GM12878 (cell line): ENCODE measurements at regions not wholly inside any gene's neighbourhood (a gene's known extent, or its start where the extent isn't known, plus 50 kb on each side); places are given as distances from the start of the nearest gene placed in this dataset.

ENCODE experiments used
- ATAC-seq: fragments of 200-7000 bp; cut with Tn5 transposase; 3 replicates; pipeline ENCODE4 v1.9.1; 2020; ENCODE audit warnings: mild to moderate bottlenecking, moderate library complexity
- BruUV-seq: library from RNA; stranded (reverse); fragments of 400-500 nt; replicated peaks from 2 replicates; lab custom pipeline; 2021; lab: Mats Ljungman, UMichigan
- CTCF ChIA-PET: fragments of 300-600 bp; sonication (Branson Sonifier 250); formaldehyde crosslinking; extraction: SDS; loops from one replicate; lab custom pipeline; 2021; ENCODE audit warnings: inconsistent platforms; lab: Yijun Ruan, JAX
- POLR2A ChIA-PET: fragments of 350-600 bp; formaldehyde crosslinking; extraction: SDS; loops from one replicate; lab custom pipeline; 2021; ENCODE audit warnings: inconsistent platforms; lab: Charles Lee
- RAD21 ChIA-PET: fragments of 300-600 bp; sonication (Branson Sonifier 250); formaldehyde crosslinking; loops from one replicate; lab custom pipeline; 2023; ENCODE audit warnings: antibody characterized with exemption; ENCODE audit not compliant: unreplicated experiment; lab: Charles Lee
- SMC1A ChIA-PET: fragments of 300-600 bp; sonication (Branson Sonifier 250); formaldehyde crosslinking; loops from one replicate; lab custom pipeline; 2023; ENCODE audit not compliant: unreplicated experiment, uncharacterized antibody; lab: Charles Lee
- DNase-seq: peaks from one replicate; pipeline ENCODE4 v3.0.0-alpha.2; 2011; ENCODE audit warnings: low read depth, low spot score
- FAIRE-seq: peaks from 3 replicates; lab custom pipeline; 2011; peaks lifted over from hg19 to GRCh38; lab: Jason Lieb, UNC
- H2AFZ ChIP-seq: 2 replicates; pipeline ENCODE4 v1.6.0; 2011; ENCODE audit warnings: low read depth, low read length, control low read depth; ENCODE audit not compliant: control insufficient read depth
- H3K27ac ChIP-seq: 2 replicates; pipeline ENCODE4 v1.5.1; 2011; ENCODE audit warnings: control low read depth; ENCODE audit not compliant: control insufficient read depth, insufficient read depth
- H3K27me3 ChIP-seq, 2 experiments: replicated peaks in 1 of 2; 2 replicates each; pipeline versions ENCODE4 v1.6.0 to v1.6.1; 2011; ENCODE audit warnings: low read length in 1 of 2; ENCODE audit not compliant: control insufficient read depth in 2 of 2, insufficient read depth in 2 of 2
- H3K36me3 ChIP-seq, 2 experiments: 2 replicates each; pipeline ENCODE4 v1.5.1; 2011; ENCODE audit warnings: low read length in 1 of 2; ENCODE audit not compliant: control insufficient read depth in 2 of 2, insufficient read depth in 2 of 2
- H3K4me1 ChIP-seq: 2 replicates; pipeline ENCODE4 v1.6.1; 2011; ENCODE audit warnings: mild to moderate bottlenecking, low read length, moderate library complexity, mixed read lengths; ENCODE audit not compliant: control insufficient read depth, insufficient read depth
- H3K4me2 ChIP-seq: 2 replicates; pipeline ENCODE4 v1.6.0; 2011; ENCODE audit warnings: control low read depth; ENCODE audit not compliant: control insufficient read depth, insufficient read depth
- H3K4me3 ChIP-seq: fragments of 200-600 bp; sonication (generic); 2 replicates; pipeline ENCODE4 v1.5.1; 2016
- H3K79me2 ChIP-seq: 2 replicates; pipeline ENCODE4 v1.6.0; 2011; ENCODE audit warnings: low read length; ENCODE audit not compliant: control insufficient read depth, insufficient read depth
- H3K9ac ChIP-seq: 2 replicates; pipeline ENCODE4 v1.8.0; 2011; ENCODE audit warnings: low read length, control low read depth, mixed read lengths; ENCODE audit not compliant: control insufficient read depth, insufficient read depth
- H3K9me3 ChIP-seq: replicated peaks from 3 replicates; pipeline ENCODE4 v1.5.1; 2011; ENCODE audit warnings: mild to moderate bottlenecking, low read length; ENCODE audit not compliant: control insufficient read depth, insufficient read depth
- H4K20me1 ChIP-seq: 2 replicates; pipeline ENCODE4 v1.6.0; 2011; ENCODE audit not compliant: control insufficient read depth, insufficient read depth
- ATF3 ChIP-seq: IDR thresholded peaks from 2 replicates; pipeline ENCODE4 v1.6.1; 2011; ENCODE audit warnings: low read depth, mild to moderate bottlenecking, low read length, moderate library complexity, borderline replicate concordance; ENCODE audit errors: extremely low read depth
- CHD4 ChIP-seq: fragments of 200-600 bp; sonication (generic); IDR thresholded peaks from 2 replicates; pipeline ENCODE4 v1.6.1; 2016; ENCODE audit warnings: mild to moderate bottlenecking
- ETV6 ChIP-seq, 2 experiments: fragments of 450-650 bp in 1 of 2; IDR thresholded peaks in 1 of 2; conservative IDR thresholded peaks in 1 of 2; 2 replicates each; pipeline ENCODE4 v1.6.1; 2014; ENCODE audit warnings: antibody characterized with exemption in 1 of 2, borderline replicate concordance in 1 of 2, low read depth in 1 of 2, mild to moderate bottlenecking in 1 of 2, moderate library complexity in 1 of 2
- HCFC1 ChIP-seq: fragments of 150-350 bp; IDR thresholded peaks from 2 replicates; pipeline ENCODE4 v1.6.1; 2014; ENCODE audit warnings: low read length
- IKZF2 ChIP-seq, 2 experiments: fragments of 450-650 bp; IDR thresholded peaks; 2 replicates each; pipeline ENCODE4 v1.6.1; 2017; ENCODE audit warnings: mild to moderate bottlenecking in 2 of 2, moderate library complexity in 2 of 2
- KAT2A ChIP-seq: conservative IDR thresholded peaks from 2 replicates; pipeline ENCODE4 v1.6.1; 2011; ENCODE audit warnings: low read depth, low read length; ENCODE audit not compliant: control insufficient read depth
- MEF2A ChIP-seq: IDR thresholded peaks from 2 replicates; pipeline ENCODE4 v1.6.1; 2011; ENCODE audit warnings: low read depth, mild to moderate bottlenecking, low read length, moderate library complexity; ENCODE audit not compliant: insufficient read depth
- PBX3 ChIP-seq: IDR thresholded peaks from 2 replicates; pipeline ENCODE4 v1.6.1; 2011; ENCODE audit warnings: mild to moderate bottlenecking, low read depth, low read length, moderate library complexity; ENCODE audit not compliant: insufficient replicate concordance
- ZBED1 ChIP-seq: IDR thresholded peaks from 2 replicates; pipeline ENCODE4 v1.6.1; 2016; ENCODE audit warnings: borderline replicate concordance
- in situ Hi-C: fragments of 300-500 bp; cut with MboI; formaldehyde crosslinking; loops from 9 replicates; pipeline ENCODE4 v1.14.3; 2018; ENCODE audit warnings: mixed read lengths
- intact Hi-C: fragments of 100-400 bp; cut with micrococcal nuclease; formaldehyde crosslinking; loops from one replicate; pipeline ENCODE4 v1.14.2; 2022; ENCODE audit not compliant: unreplicated experiment

- BruUV-seq, result no TSS peak
- Histone ChIP-seq H3K9ac (no peak overlapping the region), H2AFZ (no peak overlapping the region), H3K27me3 (no peaks in the 10 kb centered on the region), H3K79me2 (no peaks in the 10 kb centered on the region)
- no peak for TF ChIP-seq ETV6 (conservative IDR thresholded peaks at IDR 0.05 in 1 of 2, IDR thresholded peaks at IDR 0.05 in 1 of 2; ENCODE audit: borderline replicate concordance in 1 of 2, low read depth in 1 of 2)
- no peak for TF ChIP-seq CHD4
- no peak for TF ChIP-seq ZBED1
- TF ChIP-seq PBX3, result no peak
- no peak for TF ChIP-seq ATF3
- TF ChIP-seq HCFC1, result no peak
- TF ChIP-seq KAT2A, result no peak
- no peak for TF ChIP-seq IKZF2 (IDR thresholded peaks at IDR 0.05)
- no peak for TF ChIP-seq MEF2A
- TF ChIP-seq, all 136 proteins: peak for 0
- intact Hi-C loops (no loop called here), in situ Hi-C loops (no loop called here)
- Histone ChIP-seq H4K20me1 (no peaks in the 10 kb centered on the region), H3K27ac (no peak overlapping the region), H3K4me1 (no peaks in the 10 kb centered on the region), H3K36me3 (no peaks in the 10 kb centered on the region), H3K4me2 (no peak overlapping the region), H3K9me3 (no peaks in the 10 kb centered on the region; the same call in 2 of the 3 replicates), H3K4me3 (no peak overlapping the region)
- ChIA-PET POLR2A (no interaction called here), SMC1A (no interaction called here), RAD21 (no interaction called here), CTCF (no interaction called here)
- DNase-seq (no peak), FAIRE-seq (no peak), ATAC-seq (no peak)
These were observed 210.9 kb downstream of the ZC3H11B start for GRCh38 chr1:219401724-219402625.
